ENCODE measurements at regions not wholly inside any gene's neighbourhood (a gene's known extent, or its start where the extent isn't known, plus 50 kb on each side); places are given as distances from the start of the nearest gene placed in this dataset.

- TF ChIP-seq NR3C1 (IDR thresholded peaks at IDR 0.05) (no peak), CTCF (IDR thresholded peaks at IDR 0.05) (no peak), RAD21 (conservative IDR thresholded peaks at IDR 0.05 in 1 of 2, IDR thresholded peaks at IDR 0.05 in 1 of 2) (no peak), REST (IDR thresholded peaks at IDR 0.05) (no peak), HDAC2 (IDR thresholded peaks at IDR 0.05) (no peak), EP300 (IDR thresholded peaks at IDR 0.05) (no peak), ESRRA (IDR thresholded peaks at IDR 0.05; ENCODE audit: borderline replicate concordance, low read length) (no peak)
Measured at GRCh38 chr12:115730975-115731541, 546.4 kb downstream of the MED13L start.

All from A549 (cell line).